ENCODE measurements at regions not wholly inside any gene's neighbourhood (a gene's known extent, or its start where the extent isn't known, plus 50 kb on each side); places are given as distances from the start of the nearest gene placed in this dataset.

GRCh38 chr11:41978945-41979344, 519.5 kb upstream of the LRRC4C start:
- Histone ChIP-seq H3K4me3 (ENCODE audit: low read length) (no peak overlapping the region), H3K27ac (ENCODE audit: low read depth, low read length) (no peak overlapping the region), H3K4me1 (ENCODE audit: control insufficient read depth, insufficient read depth, low read length) (no peaks in the 10 kb centered on the region), H3K9me3 (ENCODE audit: control insufficient read depth, low read length) (no peaks in the 10 kb centered on the region), H3K36me3 (ENCODE audit: control insufficient read depth, insufficient read depth, low read length) (no peaks in the 10 kb centered on the region), H3K9ac (ENCODE audit: extremely low read depth, low read length, poor library complexity, severe bottlenecking) (no peak overlapping the region), H3K27me3 (ENCODE audit: control insufficient read depth, insufficient read depth, low read length, poor library complexity, severe bottlenecking) (no peaks in the 10 kb centered on the region)
- Mint-ChIP-seq H3K4me3 (no peak overlapping the region), H3K36me3 (ENCODE audit: low read depth) (no peaks in the 10 kb centered on the region), H3K27ac (no peak overlapping the region), H3K9me3 (no peaks in the 10 kb centered on the region), H3K4me1 (no peaks in the 10 kb centered on the region), H3K27me3 (ENCODE audit: insufficient read depth) (no peaks in the 10 kb centered on the region)
- DNase-seq, result no peak
- WGBS, 2 experiments (ENCODE audit: insufficient coverage in 1 of 2, insufficient read length in 1 of 2), result 80 to 93% methylated on average over 1 to 2 of the region's 2 CpGs
- no peak for TF ChIP-seq CTCF (conservative IDR thresholded peaks at IDR 0.05)

DNA sequence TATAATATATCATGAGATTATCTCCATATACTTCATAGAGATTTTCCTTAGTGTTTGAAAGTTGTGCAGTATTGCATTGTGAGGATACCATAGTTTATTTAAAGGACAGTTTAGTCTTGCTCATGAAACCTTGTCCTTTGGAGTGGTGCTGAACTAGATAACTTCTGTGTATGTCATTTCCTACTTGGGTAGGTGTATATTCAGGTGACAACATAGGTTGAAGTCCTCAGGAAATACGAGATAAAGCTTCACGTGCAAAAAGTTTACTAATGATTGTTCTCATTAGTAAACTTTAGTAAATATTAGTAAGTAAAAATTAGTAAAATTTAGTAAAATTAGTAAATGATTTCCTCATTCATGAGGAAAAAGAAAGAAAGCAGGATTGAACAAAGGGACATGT, 521.3 kb upstream of the LRRC4C start:
- DNase-seq, result no peak
- Histone ChIP-seq H3K27me3 (ENCODE audit: control insufficient read depth, insufficient read depth, low read length, poor library complexity, severe bottlenecking) (no peaks in the 10 kb centered on the region), H3K4me1 (ENCODE audit: control insufficient read depth, insufficient read depth, low read length) (no peaks in the 10 kb centered on the region), H3K36me3 (ENCODE audit: control insufficient read depth, insufficient read depth, low read length) (no peaks in the 10 kb centered on the region), H3K4me3 (ENCODE audit: low read length) (no peak overlapping the region), H3K27ac (ENCODE audit: low read depth, low read length) (no peak overlapping the region), H3K9me3 (ENCODE audit: control insufficient read depth, low read length) (no peaks in the 10 kb centered on the region), H3K9ac (ENCODE audit: extremely low read depth, low read length, poor library complexity, severe bottlenecking) (no peak overlapping the region)
- Mint-ChIP-seq H3K36me3 (ENCODE audit: low read depth) (no peaks in the 10 kb centered on the region), H3K9me3 (no peaks in the 10 kb centered on the region), H3K4me3 (no peak overlapping the region), H3K27me3 (ENCODE audit: insufficient read depth) (no peaks in the 10 kb centered on the region), H3K4me1 (no peaks in the 10 kb centered on the region), H3K27ac (no peak overlapping the region)
- 100% methylated on average over 1 of the region's 2 CpGs; no CpG with 5 or more reads in 1 of the 2 experiments for WGBS, 2 experiments (ENCODE audit: insufficient coverage in 1 of 2, insufficient read length in 1 of 2)
- no peak for TF ChIP-seq CTCF (conservative IDR thresholded peaks at IDR 0.05)

DNA sequence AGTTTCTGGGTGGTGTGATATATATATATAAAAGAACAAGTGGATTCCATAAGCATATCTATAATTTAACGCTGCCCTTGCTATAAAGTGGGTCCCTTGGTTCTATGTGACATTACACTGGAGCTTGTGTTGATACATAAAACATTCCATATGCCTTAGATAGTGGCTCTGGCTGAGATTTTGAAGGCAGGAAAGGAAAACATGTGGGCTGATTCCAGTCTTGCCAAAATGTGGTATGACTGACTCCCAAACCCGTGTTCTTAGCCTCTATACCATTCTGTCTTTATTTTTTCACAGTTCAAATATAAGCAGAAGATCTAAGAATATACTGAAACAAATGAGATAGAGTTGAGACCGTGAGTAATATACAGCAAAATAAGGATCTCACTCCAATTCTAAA, 522.8 kb upstream of the LRRC4C start:
- WGBS, 2 experiments (ENCODE audit: insufficient coverage in 1 of 2, insufficient read length in 1 of 2), result 93% methylated on average over 3 of the region's 3 CpGs; no CpG with 5 or more reads in 1 of the 2 experiments
- H3K27me3 Mint-ChIP-seq (ENCODE audit: insufficient read depth), result no peaks in the 10 kb centered on the region
- no peak overlapping the region for H3K4me3 Mint-ChIP-seq
- no peak overlapping the region for H3K27ac Mint-ChIP-seq
- no peak for DNase-seq
- Histone ChIP-seq H3K9me3 (ENCODE audit: control insufficient read depth, low read length) (no peaks in the 10 kb centered on the region), H3K4me3 (ENCODE audit: low read length) (no peak overlapping the region), H3K27me3 (ENCODE audit: control insufficient read depth, insufficient read depth, low read length, poor library complexity, severe bottlenecking) (no peaks in the 10 kb centered on the region), H3K9ac (ENCODE audit: extremely low read depth, low read length, poor library complexity, severe bottlenecking) (no peak overlapping the region), H3K36me3 (ENCODE audit: control insufficient read depth, insufficient read depth, low read length) (no peaks in the 10 kb centered on the region), H3K27ac (ENCODE audit: low read depth, low read length) (no peak overlapping the region), H3K4me1 (ENCODE audit: control insufficient read depth, insufficient read depth, low read length) (no peaks in the 10 kb centered on the region)
- no peak for TF ChIP-seq CTCF (conservative IDR thresholded peaks at IDR 0.05)
- no peaks in the 10 kb centered on the region for H3K36me3 Mint-ChIP-seq (ENCODE audit: low read depth)
- no peaks in the 10 kb centered on the region for H3K4me1 Mint-ChIP-seq
- no peaks in the 10 kb centered on the region for H3K9me3 Mint-ChIP-seq
